ENCODE measurements at regions not wholly inside any gene's neighbourhood (a gene's known extent, or its start where the extent isn't known, plus 50 kb on each side); places are given as distances from the start of the nearest gene placed in this dataset.

- DNase-seq (ENCODE audit: low read depth, low spot score), result no peak
- H3K4me3 ChIP-seq (ENCODE audit: low read length), result no peak overlapping the region
Measured at GRCh38 chr14:41419709-41420108, 187.0 kb upstream of the LRFN5 start.

GRCh38 chr14:41418851-41419250 is 187.8 kb upstream of the LRFN5 start:
- no peak overlapping the region for H3K4me3 ChIP-seq (ENCODE audit: low read length)
- DNase-seq (ENCODE audit: low read depth, low spot score), result no peak

GRCh38 chr14:41409806-41410205 is 196.9 kb upstream of the LRFN5 start:
- no peak overlapping the region for H3K4me3 ChIP-seq (ENCODE audit: low read length)
- DNase-seq (ENCODE audit: low read depth, low spot score), result no peak

- no peak for DNase-seq (ENCODE audit: low read depth, low spot score)
- no peak overlapping the region for H3K4me3 ChIP-seq (ENCODE audit: low read length)
Measured at GRCh38 chr14:41404126-41404525, 202.6 kb upstream of the LRFN5 start.

GRCh38 chr14:41403360-41403759 is 203.3 kb upstream of the LRFN5 start:
- DNase-seq (ENCODE audit: low read depth, low spot score), result no peak
- H3K4me3 ChIP-seq (ENCODE audit: low read length), result no peak overlapping the region

GRCh38 chr14:41397926-41398325 is 208.8 kb upstream of the LRFN5 start:
- no peak for DNase-seq (ENCODE audit: low read depth, low spot score)
- no peak overlapping the region for H3K4me3 ChIP-seq (ENCODE audit: low read length)

GRCh38 chr14:41393512-41393911 is 213.2 kb upstream of the LRFN5 start:
- DNase-seq (ENCODE audit: low read depth, low spot score), result no peak
- no peak overlapping the region for H3K4me3 ChIP-seq (ENCODE audit: low read length)

- no peak overlapping the region for H3K4me3 ChIP-seq (ENCODE audit: low read length)
- no peak for DNase-seq (ENCODE audit: low read depth, low spot score)
Measured at GRCh38 chr14:41392226-41392625, 214.4 kb upstream of the LRFN5 start.

- no peak for DNase-seq (ENCODE audit: low read depth, low spot score)
- no peak overlapping the region for H3K4me3 ChIP-seq (ENCODE audit: low read length)
Measured at GRCh38 chr14:41389355-41389754, 217.3 kb upstream of the LRFN5 start.

- no peak overlapping the region for H3K4me3 ChIP-seq (ENCODE audit: low read length)
- DNase-seq (ENCODE audit: low read depth, low spot score), result no peak
Measured at GRCh38 chr14:41385797-41386196, 220.9 kb upstream of the LRFN5 start.

GRCh38 chr14:41380017-41380416 is 226.7 kb upstream of the LRFN5 start:
- no peak overlapping the region for H3K4me3 ChIP-seq (ENCODE audit: low read length)

GRCh38 chr14:41378526-41378925 is 228.2 kb upstream of the LRFN5 start:
- no peak for DNase-seq (ENCODE audit: low read depth, low spot score)
- H3K4me3 ChIP-seq (ENCODE audit: low read length), result no peak overlapping the region

More at GRCh38 chr14:41380017-41380416, 226.7 kb upstream of the LRFN5 start:
- DNase-seq (ENCODE audit: low read depth, low spot score), result no peak

GRCh38 chr14:41377932-41378331 is 228.7 kb upstream of the LRFN5 start:
- H3K4me3 ChIP-seq (ENCODE audit: low read length), result no peak overlapping the region
- DNase-seq (ENCODE audit: low read depth, low spot score), result no peak

GRCh38 chr14:41374092-41374491 is 232.6 kb upstream of the LRFN5 start:
- no peak overlapping the region for H3K4me3 ChIP-seq (ENCODE audit: low read length)
- no peak for DNase-seq (ENCODE audit: low read depth, low spot score)

- no peak for DNase-seq (ENCODE audit: low read depth, low spot score)
Measured at GRCh38 chr14:41362139-41362538, 244.5 kb upstream of the LRFN5 start.

GRCh38 chr14:41360126-41360525 is 246.6 kb upstream of the LRFN5 start:
- no peak overlapping the region for H3K4me3 ChIP-seq (ENCODE audit: low read length)

More at GRCh38 chr14:41362139-41362538, 244.5 kb upstream of the LRFN5 start:
- no peak overlapping the region for H3K4me3 ChIP-seq (ENCODE audit: low read length)

GRCh38 chr14:41355866-41356265 is 250.8 kb upstream of the LRFN5 start:
- no peak overlapping the region for H3K4me3 ChIP-seq (ENCODE audit: low read length)
- no peak for DNase-seq (ENCODE audit: low read depth, low spot score)

More at GRCh38 chr14:41360126-41360525, 246.6 kb upstream of the LRFN5 start:
- no peak for DNase-seq (ENCODE audit: low read depth, low spot score)

GRCh38 chr14:41350476-41350875 is 256.2 kb upstream of the LRFN5 start:
- DNase-seq (ENCODE audit: low read depth, low spot score), result no peak

GRCh38 chr14:41349289-41349910 is 257.3 kb upstream of the LRFN5 start:
- no peak overlapping the region for H3K4me3 ChIP-seq (ENCODE audit: low read length)
- no peak for DNase-seq (ENCODE audit: low read depth, low spot score)

More at GRCh38 chr14:41350476-41350875, 256.2 kb upstream of the LRFN5 start:
- H3K4me3 ChIP-seq (ENCODE audit: low read length), result no peak overlapping the region

- no peak for DNase-seq (ENCODE audit: low read depth, low spot score)
- H3K4me3 ChIP-seq (ENCODE audit: low read length), result no peak overlapping the region
Measured at GRCh38 chr14:41343857-41344256, 262.8 kb upstream of the LRFN5 start.

- no peak for DNase-seq (ENCODE audit: low read depth, low spot score)
- no peak overlapping the region for H3K4me3 ChIP-seq (ENCODE audit: low read length)
Measured at GRCh38 chr14:41313196-41313595, 293.5 kb upstream of the LRFN5 start.
